Cardiac muscle cell (in vitro differentiated cells and primary cell): ENCODE measurements at regions not wholly inside any gene's neighbourhood (a gene's known extent, or its start where the extent isn't known, plus 50 kb on each side); places are given as distances from the start of the nearest gene placed in this dataset.

Experiments used
- DNase-seq, 2 donors: peaks; one replicate each; pipeline versions ENCODE4 v3.0.0 to v3.0.0-alpha.2; 2010 to 2017; ENCODE audit warnings: low read depth in 1 of 2, low spot score in 1 of 2
- H3K27ac ChIP-seq: fragments of 200-600 bp; sonication (generic); 2 replicates; pipeline ENCODE4 v1.5.1; 2016
- H3K27me3 ChIP-seq: fragments of 200-600 bp; sonication (generic); 2 replicates; pipeline ENCODE4 v1.6.0; 2016; ENCODE audit warnings: control low read depth
- H3K36me3 ChIP-seq: fragments of 200-600 bp; sonication (generic); 2 replicates; pipeline ENCODE4 v1.5.1; 2016; ENCODE audit warnings: control low read depth
- H3K4me1 ChIP-seq: fragments of 200-600 bp; sonication (generic); 2 replicates; pipeline ENCODE4 v1.8.1; 2017; ENCODE audit warnings: low read depth, mild to moderate bottlenecking, mixed run types
- H3K4me3 ChIP-seq: fragments of 200-600 bp; sonication (generic); 2 replicates; pipeline ENCODE4 v1.5.1; 2016; ENCODE audit warnings: mild to moderate bottlenecking
- H3K9me3 ChIP-seq: fragments of 200-600 bp; sonication (generic); 2 replicates; pipeline ENCODE4 v1.5.1; 2017; ENCODE audit warnings: low read depth, mild to moderate bottlenecking, control low read depth
- CTCF ChIP-seq: IDR thresholded peaks from 2 replicates; pipeline ENCODE4 v1.5.1; 2012; ENCODE audit warnings: low read depth, mild to moderate bottlenecking, low read length

GRCh38 chr10:64076322-64076940 is 555.2 kb downstream of the REEP3 start:
- Histone ChIP-seq H3K9me3 (no peaks in the 10 kb centered on the region), H3K36me3 (no peaks in the 10 kb centered on the region), H3K27ac (no peak overlapping the region), H3K27me3 (no peaks in the 10 kb centered on the region), H3K4me3 (no peak overlapping the region), H3K4me1 (no peaks in the 10 kb centered on the region)
- no peak for DNase-seq
- no peak for TF ChIP-seq CTCF

GRCh38 chr10:64079341-64079740 is 558.1 kb downstream of the REEP3 start:
- no peak for TF ChIP-seq CTCF
- no peaks in the 10 kb centered on the region for H3K36me3 ChIP-seq
- H3K27ac ChIP-seq, result no peak overlapping the region
- DNase-seq, result no peak
- H3K27me3 ChIP-seq, result no peaks in the 10 kb centered on the region
- H3K4me3 ChIP-seq, result no peak overlapping the region
- H3K4me1 ChIP-seq, result no peaks in the 10 kb centered on the region
- no peaks in the 10 kb centered on the region for H3K9me3 ChIP-seq

DNA sequence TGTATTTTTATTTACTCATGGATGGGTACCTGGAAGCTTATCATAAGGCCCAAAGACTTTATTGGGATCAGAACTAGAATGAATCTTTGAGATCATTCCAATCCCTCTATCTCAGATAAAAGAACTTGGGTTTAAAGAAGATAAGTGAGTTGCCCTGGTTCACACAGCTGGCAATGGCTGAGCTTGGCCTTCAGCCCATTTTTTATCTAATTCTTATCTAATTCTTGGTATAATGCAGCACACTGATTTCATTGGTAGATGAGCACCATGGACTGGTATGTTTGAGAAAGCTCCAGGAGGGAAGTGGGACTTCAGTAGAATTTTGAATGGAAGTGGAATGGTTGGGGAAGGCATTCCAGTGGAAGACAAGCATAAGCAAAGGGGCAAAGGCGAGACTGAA is 558.9 kb downstream of the REEP3 start:
- Histone ChIP-seq H3K27me3 (no peaks in the 10 kb centered on the region), H3K36me3 (no peaks in the 10 kb centered on the region), H3K27ac (no peak overlapping the region), H3K4me3 (no peak overlapping the region), H3K9me3 (no peaks in the 10 kb centered on the region), H3K4me1 (no peaks in the 10 kb centered on the region)
- TF ChIP-seq CTCF, result no peak
- no peak for DNase-seq

- Histone ChIP-seq H3K27ac (no peak overlapping the region), H3K27me3 (no peaks in the 10 kb centered on the region), H3K4me3 (no peak overlapping the region), H3K4me1 (no peaks in the 10 kb centered on the region), H3K36me3 (no peaks in the 10 kb centered on the region), H3K9me3 (no peaks in the 10 kb centered on the region)
- no peak for TF ChIP-seq CTCF
- DNase-seq, result no peak
Observed at GRCh38 chr10:64081947-64082482, 560.8 kb downstream of the REEP3 start.

- no peak for DNase-seq
- Histone ChIP-seq H3K27me3 (no peaks in the 10 kb centered on the region), H3K27ac (no peak overlapping the region), H3K36me3 (no peaks in the 10 kb centered on the region), H3K4me3 (no peak overlapping the region), H3K4me1 (no peaks in the 10 kb centered on the region), H3K9me3 (no peaks in the 10 kb centered on the region)
- TF ChIP-seq CTCF, result no peak
Observed at GRCh38 chr10:64086083-64086767, 565.0 kb downstream of the REEP3 start.
